WTC11 (cell line): ENCODE measurements at regions not wholly inside any gene's neighbourhood (a gene's known extent, or its start where the extent isn't known, plus 50 kb on each side); places are given as distances from the start of the nearest gene placed in this dataset.

ENCODE experiments used
- NFYB ChIP-seq: sonication (generic); formaldehyde crosslinking; conservative IDR thresholded peaks from 2 replicates; pipeline ENCODE4 v1.8.0; 2022; ENCODE audit warnings: low read depth, missing genetic modification reagents
- NR2C2 ChIP-seq: sonication (generic); formaldehyde crosslinking; IDR thresholded peaks from 2 replicates; pipeline ENCODE4 v1.8.0; 2022; ENCODE audit warnings: mild to moderate bottlenecking, missing genetic modification reagents
- TF ChIP-seq, protein P1 (sequence below): fragments of 200-600 bp; IDR thresholded peaks from 2 replicates; pipeline ENCODE4 v1.8.0; 2022; ENCODE audit warnings: antibody characterized with exemption
- TF ChIP-seq, protein P2 (sequence below): sonication (generic); formaldehyde crosslinking; IDR thresholded peaks from 2 replicates; pipeline ENCODE4 v1.8.1; 2023; ENCODE audit warnings: mild to moderate bottlenecking, missing genetic modification reagents, moderate library complexity

DNA sequence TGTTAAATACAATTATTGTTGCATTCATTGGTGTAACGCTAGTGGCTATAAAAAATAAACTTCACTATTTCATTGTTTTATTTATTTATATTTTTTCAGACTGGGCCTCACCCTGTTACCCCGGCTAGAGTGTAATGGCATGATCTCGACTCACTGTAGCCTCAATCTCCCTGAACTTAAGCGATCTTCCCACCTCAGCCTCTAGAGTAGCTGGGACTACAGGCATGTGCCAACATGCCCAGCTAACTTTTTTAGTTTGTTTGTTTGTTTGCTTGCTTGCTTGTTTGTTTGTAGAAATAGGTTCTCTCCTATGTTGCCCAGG is 387.4 kb upstream of the PTBP2 start:
- TF ChIP-seq NR2C2 (CRISPR knock-in tag), result no peak
- TF ChIP-seq, protein P1, sequence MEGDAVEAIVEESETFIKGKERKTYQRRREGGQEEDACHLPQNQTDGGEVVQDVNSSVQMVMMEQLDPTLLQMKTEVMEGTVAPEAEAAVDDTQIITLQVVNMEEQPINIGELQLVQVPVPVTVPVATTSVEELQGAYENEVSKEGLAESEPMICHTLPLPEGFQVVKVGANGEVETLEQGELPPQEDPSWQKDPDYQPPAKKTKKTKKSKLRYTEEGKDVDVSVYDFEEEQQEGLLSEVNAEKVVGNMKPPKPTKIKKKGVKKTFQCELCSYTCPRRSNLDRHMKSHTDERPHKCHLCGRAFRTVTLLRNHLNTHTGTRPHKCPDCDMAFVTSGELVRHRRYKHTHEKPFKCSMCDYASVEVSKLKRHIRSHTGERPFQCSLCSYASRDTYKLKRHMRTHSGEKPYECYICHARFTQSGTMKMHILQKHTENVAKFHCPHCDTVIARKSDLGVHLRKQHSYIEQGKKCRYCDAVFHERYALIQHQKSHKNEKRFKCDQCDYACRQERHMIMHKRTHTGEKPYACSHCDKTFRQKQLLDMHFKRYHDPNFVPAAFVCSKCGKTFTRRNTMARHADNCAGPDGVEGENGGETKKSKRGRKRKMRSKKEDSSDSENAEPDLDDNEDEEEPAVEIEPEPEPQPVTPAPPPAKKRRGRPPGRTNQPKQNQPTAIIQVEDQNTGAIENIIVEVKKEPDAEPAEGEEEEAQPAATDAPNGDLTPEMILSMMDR, result no peak
- TF ChIP-seq NFYB (CRISPR knock-in tag), result no peak
- TF ChIP-seq, protein P2, sequence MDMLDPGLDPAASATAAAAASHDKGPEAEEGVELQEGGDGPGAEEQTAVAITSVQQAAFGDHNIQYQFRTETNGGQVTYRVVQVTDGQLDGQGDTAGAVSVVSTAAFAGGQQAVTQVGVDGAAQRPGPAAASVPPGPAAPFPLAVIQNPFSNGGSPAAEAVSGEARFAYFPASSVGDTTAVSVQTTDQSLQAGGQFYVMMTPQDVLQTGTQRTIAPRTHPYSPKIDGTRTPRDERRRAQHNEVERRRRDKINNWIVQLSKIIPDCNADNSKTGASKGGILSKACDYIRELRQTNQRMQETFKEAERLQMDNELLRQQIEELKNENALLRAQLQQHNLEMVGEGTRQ, result no peak
